SK-N-SH (cell line): ENCODE measurements at regions not wholly inside any gene's neighbourhood (a gene's known extent, or its start where the extent isn't known, plus 50 kb on each side); places are given as distances from the start of the nearest gene placed in this dataset.

ENCODE experiments used
- CTCF ChIA-PET: fragments of 300-600, 350-600 bp; formaldehyde crosslinking; extraction: SDS; loops from one replicate; lab custom pipeline; 2021; lab: Yijun Ruan, JAX
- POLR2A ChIA-PET: fragments of 350-600 bp; sonication (Branson Sonifier 250); formaldehyde crosslinking; extraction: SDS; loops from one replicate; lab custom pipeline; 2020; ENCODE audit warnings: antibody characterized with exemption, inconsistent platforms; lab: Yijun Ruan, JAX
- DNase-seq: peaks from one replicate; pipeline ENCODE4 v3.0.0; 2012
- H2AFZ ChIP-seq: fragments of 200-600 bp; sonication (generic); 2 replicates; pipeline ENCODE4 v1.8.1; 2016; ENCODE audit warnings: antibody characterized with exemption, mild to moderate bottlenecking, low read depth
- H3F3A ChIP-seq: fragments of 200-600 bp; sonication (generic); replicated peaks from 2 replicates; pipeline ENCODE3; 2016; ENCODE audit warnings: antibody characterized with exemption, mild to moderate bottlenecking; ENCODE audit not compliant: insufficient read depth
- H3K27ac ChIP-seq, 2 experiments: fragments of 200-500 bp in 1 of 2; fragments of 200-600 bp in 1 of 2; sonication (Bioruptor generic) in 1 of 2; sonication (generic), shearing (Covaris generic) in 1 of 2; 2 replicates each; pipeline versions ENCODE4 v1.5.1 to v1.6.1; 2014 to 2016; ENCODE audit warnings: low read depth in 2 of 2, inconsistent platforms in 1 of 2, low read length in 1 of 2, mild to moderate bottlenecking in 1 of 2, mixed read lengths in 1 of 2
- H3K27me3 ChIP-seq: fragments of 200-600 bp; sonication (generic), shearing (Covaris generic); 2 replicates; pipeline ENCODE4 v1.6.1; 2016; ENCODE audit warnings: mixed run types; ENCODE audit not compliant: insufficient read depth
- H3K36me3 ChIP-seq, 2 experiments: fragments of 200-500 bp in 1 of 2; fragments of 200-600 bp in 1 of 2; sonication (Bioruptor generic) in 1 of 2; sonication (generic) in 1 of 2; replicated peaks in 1 of 2; 2 replicates each; pipeline versions ENCODE3 to v1.5.1; 2014 to 2016; ENCODE audit warnings: low read length in 1 of 2, mild to moderate bottlenecking in 1 of 2; ENCODE audit not compliant: insufficient read depth in 2 of 2, control insufficient read depth in 1 of 2
- H3K4me1 ChIP-seq, 2 experiments: fragments of 200-500 bp in 1 of 2; fragments of 200-600 bp in 1 of 2; sonication (Bioruptor generic) in 1 of 2; sonication (generic), shearing (Covaris generic) in 1 of 2; 2 replicates each; pipeline versions ENCODE4 v1.5.1 to v1.6.1; 2014 to 2016; ENCODE audit warnings: low read depth in 1 of 2, low read length in 1 of 2, mixed run types in 1 of 2; ENCODE audit not compliant: insufficient read depth in 2 of 2, control insufficient read depth in 1 of 2
- H3K4me2 ChIP-seq: fragments of 200-600 bp; sonication (generic), shearing (Covaris generic); 2 replicates; pipeline ENCODE4 v1.6.1; 2017; ENCODE audit warnings: mixed run types
- H3K4me3 ChIP-seq, 2 experiments: fragments of 200-500 bp in 1 of 2; fragments of 200-600 bp in 1 of 2; sonication (Bioruptor generic) in 1 of 2; sonication (generic), shearing (Covaris generic) in 1 of 2; 2 replicates each; pipeline versions ENCODE4 v1.5.1 to v1.8.1; 2014 to 2016; ENCODE audit warnings: low read depth in 2 of 2, inconsistent platforms in 1 of 2, low read length in 1 of 2, mild to moderate bottlenecking in 1 of 2, mixed read lengths in 1 of 2, moderate library complexity in 1 of 2
- H3K79me2 ChIP-seq: fragments of 200-600 bp; sonication (generic); 2 replicates; pipeline ENCODE4 v1.8.1; 2017; ENCODE audit warnings: mild to moderate bottlenecking; ENCODE audit not compliant: insufficient read depth
- H3K9ac ChIP-seq: fragments of 200-600 bp; sonication (generic); 2 replicates; pipeline ENCODE4 v1.6.1; 2017; ENCODE audit warnings: mixed run types
- H3K9me2 ChIP-seq: fragments of 200-600 bp; sonication (generic); 2 replicates; pipeline ENCODE4 v1.6.1; 2017; ENCODE audit warnings: mixed run types
- H3K9me3 ChIP-seq: fragments of 200-600 bp; sonication (generic); 2 replicates; pipeline ENCODE4 v1.6.1; 2017; ENCODE audit warnings: mixed run types, mild to moderate bottlenecking, moderate library complexity
- H4K20me1 ChIP-seq: fragments of 200-600 bp; sonication (generic); 2 replicates; pipeline ENCODE4 v1.6.1; 2017; ENCODE audit warnings: mild to moderate bottlenecking, mixed run types; ENCODE audit not compliant: insufficient read depth
- CHD2 ChIP-seq: fragments of 150-350 bp; IDR thresholded peaks from 2 replicates; pipeline ENCODE4 v1.6.1; 2018; ENCODE audit warnings: low read length; ENCODE audit not compliant: partially characterized antibody
- EP300 ChIP-seq, 2 experiments: IDR thresholded peaks; 2 replicates each; pipeline versions ENCODE4 v1.4.0 to v1.6.1; 2012; ENCODE audit warnings: borderline replicate concordance in 1 of 2, low read depth in 1 of 2, low read length in 1 of 2
- FOSL2 ChIP-seq: IDR thresholded peaks from 2 replicates; pipeline ENCODE4 v1.4.0; 2012; ENCODE audit warnings: low read depth, mild to moderate bottlenecking, moderate library complexity, borderline replicate concordance
- FOXJ3 ChIP-seq: sonication (generic); formaldehyde crosslinking; IDR thresholded peaks from 2 replicates; pipeline ENCODE4 v1.5.1; 2020; ENCODE audit warnings: mild to moderate bottlenecking, missing genetic modification reagents
- GATA2 ChIP-seq: sonication (generic); formaldehyde crosslinking; IDR thresholded peaks from 2 replicates; pipeline ENCODE4 v1.5.0; 2020; ENCODE audit warnings: mild to moderate bottlenecking, missing genetic modification reagents
- IRF3 ChIP-seq: fragments of 150-350 bp; IDR thresholded peaks from 2 replicates; pipeline ENCODE4 v1.6.1; 2016; ENCODE audit warnings: mild to moderate bottlenecking, low read depth, low read length
- JUND ChIP-seq: IDR thresholded peaks from 2 replicates; pipeline ENCODE4 v1.4.0; 2012
- MEF2A ChIP-seq: IDR thresholded peaks from 2 replicates; pipeline ENCODE4 v1.4.0; 2012; ENCODE audit warnings: low read depth, borderline replicate concordance
- NFIC ChIP-seq: IDR thresholded peaks from 2 replicates; pipeline ENCODE4 v1.4.0; 2012; ENCODE audit warnings: borderline replicate concordance
- NRF1 ChIP-seq: IDR thresholded peaks from 2 replicates; pipeline ENCODE4 v1.6.1; 2012; ENCODE audit warnings: low read depth, mild to moderate bottlenecking, low read length
- PBX3 ChIP-seq: IDR thresholded peaks from 2 replicates; pipeline ENCODE4; 2012
- POLR2AphosphoS5 ChIP-seq: IDR thresholded peaks from 2 replicates; pipeline ENCODE4 v1.6.1; 2012; ENCODE audit warnings: low read depth, low read length
- RXRA ChIP-seq: IDR thresholded peaks from 2 replicates; pipeline ENCODE4 v1.4.0; 2012; ENCODE audit warnings: low read depth, mild to moderate bottlenecking, borderline replicate concordance
- SMC3 ChIP-seq: IDR thresholded peaks from 2 replicates; pipeline ENCODE4 v1.6.1; 2012; ENCODE audit warnings: low read depth, low read length, improper control_type of control experiment
- TAF1 ChIP-seq: IDR thresholded peaks from 2 replicates; pipeline ENCODE4 v1.6.1; 2012; ENCODE audit warnings: low read depth, mild to moderate bottlenecking, low read length, moderate library complexity, borderline replicate concordance
- TCF12 ChIP-seq: IDR thresholded peaks from 2 replicates; pipeline ENCODE4 v1.4.0; 2012
- TEAD4 ChIP-seq: IDR thresholded peaks from 2 replicates; pipeline ENCODE4 v1.4.0; 2012; ENCODE audit warnings: mild to moderate bottlenecking, borderline replicate concordance; ENCODE audit not compliant: insufficient read depth
- YY1 ChIP-seq: IDR thresholded peaks from 2 replicates; pipeline ENCODE4 v1.4.0; 2012; ENCODE audit warnings: low read depth, mild to moderate bottlenecking
- WGBS: methylation state at CpG from one replicate; pipeline ENCODE4 v1.1.6; 2017; ENCODE audit warnings: low lambda C conversion rate; 5-methylcytosine and 5-hydroxymethylcytosine counted together
- TF ChIP-seq, protein P1 (sequence below): fragments of 200-600 bp; sonication (generic); IDR thresholded peaks from 2 replicates; pipeline ENCODE4 v1.6.1; 2017; ENCODE audit warnings: antibody characterized with exemption, mild to moderate bottlenecking, moderate library complexity

GRCh38 chr2:220147161-220148038, 520.0 kb downstream of the SLC4A3 start:
- DNase-seq = no peak
- TF ChIP-seq NFIC = peak; percentile 58
- TF ChIP-seq, protein P1, sequence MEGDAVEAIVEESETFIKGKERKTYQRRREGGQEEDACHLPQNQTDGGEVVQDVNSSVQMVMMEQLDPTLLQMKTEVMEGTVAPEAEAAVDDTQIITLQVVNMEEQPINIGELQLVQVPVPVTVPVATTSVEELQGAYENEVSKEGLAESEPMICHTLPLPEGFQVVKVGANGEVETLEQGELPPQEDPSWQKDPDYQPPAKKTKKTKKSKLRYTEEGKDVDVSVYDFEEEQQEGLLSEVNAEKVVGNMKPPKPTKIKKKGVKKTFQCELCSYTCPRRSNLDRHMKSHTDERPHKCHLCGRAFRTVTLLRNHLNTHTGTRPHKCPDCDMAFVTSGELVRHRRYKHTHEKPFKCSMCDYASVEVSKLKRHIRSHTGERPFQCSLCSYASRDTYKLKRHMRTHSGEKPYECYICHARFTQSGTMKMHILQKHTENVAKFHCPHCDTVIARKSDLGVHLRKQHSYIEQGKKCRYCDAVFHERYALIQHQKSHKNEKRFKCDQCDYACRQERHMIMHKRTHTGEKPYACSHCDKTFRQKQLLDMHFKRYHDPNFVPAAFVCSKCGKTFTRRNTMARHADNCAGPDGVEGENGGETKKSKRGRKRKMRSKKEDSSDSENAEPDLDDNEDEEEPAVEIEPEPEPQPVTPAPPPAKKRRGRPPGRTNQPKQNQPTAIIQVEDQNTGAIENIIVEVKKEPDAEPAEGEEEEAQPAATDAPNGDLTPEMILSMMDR = no peak
- TF ChIP-seq RXRA = peak; percentile 10; the same call in 1 of the 2 replicates
- peak; percentile 45; the same call in 1 of the 2 replicates for TF ChIP-seq TEAD4
- TF ChIP-seq PBX3 = peak; percentile 59
- TF ChIP-seq EP300 (IDR thresholded peaks at IDR 0.05; ENCODE audit: borderline replicate concordance in 1 of 2, low read depth in 1 of 2, low read length in 1 of 2) = peak; percentile 15 to 16; a peak in 2 of 4 replicates
- no peak for TF ChIP-seq FOXJ3 (CRISPR knock-in tag)
- peak; percentile 28; the same call in 1 of the 2 replicates for TF ChIP-seq TCF12
- POLR2A ChIA-PET = no interaction called here
- no peak overlapping the region for H3K4me3 ChIP-seq
- H3K4me2 ChIP-seq = no peak overlapping the region
- no peaks in the 10 kb centered on the region for H4K20me1 ChIP-seq
- no peak overlapping the region for H2AFZ ChIP-seq
- no peak overlapping the region for H3K9ac ChIP-seq
- no peaks in the 10 kb centered on the region for H3K9me2 ChIP-seq
- no peaks in the 10 kb centered on the region; a peak in 1 of 4 replicates for H3K4me1 ChIP-seq
- no peaks in the 10 kb centered on the region for H3F3A ChIP-seq
- H3K27me3 ChIP-seq = no peaks in the 10 kb centered on the region
- no peaks in the 10 kb centered on the region for H3K36me3 ChIP-seq
- WGBS = 30% methylated on average over 7 of the region's 7 CpGs
- no peaks in the 10 kb centered on the region for H3K79me2 ChIP-seq
- H3K9me3 ChIP-seq = no peaks in the 10 kb centered on the region
- no peak overlapping the region; a peak in 1 of 4 replicates for H3K27ac ChIP-seq
- CTCF ChIA-PET = no interaction called here

- CTCF ChIA-PET = no interaction called here
- Histone ChIP-seq H2AFZ (no peak overlapping the region), H3K36me3 (no peaks in the 10 kb centered on the region), H3K4me3 (no peak overlapping the region), H3K4me1 (no peaks in the 10 kb centered on the region; a peak in 1 of 4 replicates), H3K4me2 (no peak overlapping the region), H3K79me2 (no peaks in the 10 kb centered on the region), H3K27ac (no peak overlapping the region), H3K27me3 (no peaks in the 10 kb centered on the region), H3K9me3 (no peaks in the 10 kb centered on the region), H4K20me1 (no peaks in the 10 kb centered on the region), H3F3A (no peaks in the 10 kb centered on the region), H3K9ac (no peak overlapping the region), H3K9me2 (no peaks in the 10 kb centered on the region)
- WGBS = 49% methylated on average over 9 of the region's 9 CpGs
- TF ChIP-seq EP300 (IDR thresholded peaks at IDR 0.05; ENCODE audit: borderline replicate concordance in 1 of 2, low read depth in 1 of 2, low read length in 1 of 2) (no peak), TAF1 (no peak), JUND (no peak), GATA2 (CRISPR knock-in tag) (no peak), NFIC (no peak), YY1 (no peak), IRF3 (no peak), MEF2A (no peak), NRF1 (no peak), POLR2AphosphoS5 (no peak), SMC3 (no peak), RXRA (no peak), FOSL2 (no peak), CHD2 (no peak), PBX3 (no peak)
- POLR2A ChIA-PET = no interaction called here
- DNase-seq = no peak
These were observed 521.2 kb downstream of the SLC4A3 start for GRCh38 chr2:220148471-220149248.
